GM11168 (cell line): ENCODE measurements at regions not wholly inside any gene's neighbourhood (a gene's known extent, or its start where the extent isn't known, plus 50 kb on each side); places are given as distances from the start of the nearest gene placed in this dataset.

ENCODE experiments used
- in situ Hi-C: fragments of 300-500 bp; cut with MboI; formaldehyde crosslinking; loops from one replicate; pipeline ENCODE4 v1.12.0; 2022; ENCODE audit warnings: low sequenced_read_pairs; ENCODE audit not compliant: unreplicated experiment

- in situ Hi-C loops, result no loop called here
Observed at GRCh38 chr7:52091101-52091500, 774.5 kb upstream of the COBL start.

DNA sequence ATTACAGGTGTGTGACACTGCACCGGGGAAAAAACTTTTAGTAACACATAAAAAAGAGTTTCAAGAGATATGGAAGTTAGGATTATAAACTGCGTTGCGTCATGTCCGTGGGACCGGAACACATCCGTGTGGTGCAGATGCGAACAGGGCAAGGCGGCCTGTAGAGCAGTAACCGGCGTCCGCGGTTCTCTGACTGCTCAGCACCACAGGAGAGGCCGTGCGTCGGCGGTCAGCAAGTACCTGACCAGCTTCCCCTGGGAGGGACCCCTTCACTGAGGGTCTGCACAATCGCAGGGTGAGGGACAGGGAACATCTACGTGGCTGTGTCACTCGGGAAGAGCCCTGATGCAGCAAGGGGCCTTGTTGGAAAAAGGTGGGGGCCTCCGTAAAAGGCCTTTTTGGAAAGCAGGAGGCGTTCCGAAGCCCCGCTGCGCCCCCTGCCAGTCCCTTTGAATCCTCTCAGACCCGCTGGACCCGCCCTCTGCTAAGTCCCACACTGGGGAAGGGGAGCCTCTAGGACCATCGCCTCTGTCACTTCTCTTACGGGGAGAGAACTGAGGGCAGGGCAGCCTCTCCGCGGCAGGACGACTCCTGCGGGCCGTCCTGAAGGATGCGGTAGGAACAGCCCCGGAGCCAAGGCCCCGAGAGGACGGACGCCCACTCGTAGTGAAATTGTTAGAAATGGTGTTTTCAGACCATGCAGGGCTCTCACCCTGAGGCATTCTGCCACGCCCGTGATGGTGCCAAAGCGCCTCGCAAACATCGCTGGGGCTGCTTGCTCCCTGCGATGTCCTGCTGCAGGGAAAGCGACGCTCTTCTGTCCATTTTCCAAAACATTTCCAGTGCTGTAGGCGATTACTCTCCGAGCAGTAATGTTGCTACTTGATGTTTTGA, 771.6 kb upstream of the COBL start:
- in situ Hi-C loops, result no loop called here

DNA sequence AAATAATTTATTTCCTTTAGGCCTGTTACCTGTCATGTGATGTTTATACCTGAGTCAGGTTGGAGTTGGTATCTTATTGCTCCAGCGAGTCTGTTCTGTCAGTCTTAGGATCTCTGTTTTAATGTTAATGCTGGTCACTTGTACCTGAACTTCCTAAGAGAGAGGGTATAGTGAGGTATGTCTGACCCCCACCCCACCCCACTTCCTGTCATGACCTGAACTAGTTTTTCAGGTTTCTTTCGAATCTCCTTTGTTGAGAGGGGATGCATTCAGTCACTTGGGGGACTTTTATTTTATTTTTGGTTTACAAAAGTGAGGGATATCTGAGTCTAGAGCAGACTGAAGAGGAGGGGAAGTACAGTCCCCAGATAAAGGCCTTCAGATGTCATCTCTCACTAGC, 769.0 kb upstream of the COBL start:
- in situ Hi-C loops, result no loop called here

GRCh38 chr7:52080493-52080892, 763.9 kb upstream of the COBL start:
- in situ Hi-C loops, result no loop called here

- in situ Hi-C loops, result no loop called here
Observed at GRCh38 chr7:52079726-52080125, 763.1 kb upstream of the COBL start.

GRCh38 chr7:52077571-52077970, 761.0 kb upstream of the COBL start:
- in situ Hi-C loops, result no loop called here

DNA sequence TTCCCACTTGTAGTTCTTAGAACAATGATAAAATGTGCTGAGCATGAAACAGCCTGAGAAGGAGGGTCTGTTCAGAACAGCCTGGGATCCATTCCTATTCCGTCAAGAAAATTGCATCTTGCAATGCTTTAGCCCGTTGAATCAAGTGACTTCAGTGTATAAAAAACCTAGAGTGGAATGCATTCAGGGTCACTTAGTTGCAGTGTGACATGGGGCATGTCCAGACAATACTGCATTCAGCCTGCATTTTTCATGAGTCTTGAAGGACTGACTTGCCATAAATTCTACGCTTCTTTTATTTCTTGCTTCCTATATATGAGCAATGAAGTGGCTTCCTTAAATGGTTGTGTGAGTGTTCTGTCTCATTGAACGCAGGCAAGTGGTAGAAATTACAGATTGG, 758.3 kb upstream of the COBL start:
- in situ Hi-C loops, result no loop called here

DNA sequence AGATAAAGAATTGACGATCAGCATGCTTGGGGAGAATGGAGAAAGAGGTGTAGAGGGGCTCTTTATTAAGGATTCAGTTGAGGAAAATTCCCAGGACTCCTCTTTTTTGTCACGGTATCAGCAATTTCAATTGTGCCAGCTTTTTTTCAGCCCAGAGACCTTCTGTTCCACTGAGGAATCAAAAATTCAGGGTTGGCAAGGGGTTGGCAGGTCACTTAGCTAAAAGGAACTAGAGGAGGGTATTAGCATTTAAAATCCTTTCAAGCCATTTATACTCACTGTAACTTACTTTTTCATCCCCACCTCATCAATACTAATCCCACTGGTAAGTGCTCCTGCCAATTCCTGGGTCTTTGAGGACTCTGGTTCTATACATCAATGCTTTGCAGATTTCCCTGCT, 757.5 kb upstream of the COBL start:
- in situ Hi-C loops, result no loop called here

- in situ Hi-C loops, result no loop called here
Observed at GRCh38 chr7:52071744-52072143, 755.1 kb upstream of the COBL start.

DNA sequence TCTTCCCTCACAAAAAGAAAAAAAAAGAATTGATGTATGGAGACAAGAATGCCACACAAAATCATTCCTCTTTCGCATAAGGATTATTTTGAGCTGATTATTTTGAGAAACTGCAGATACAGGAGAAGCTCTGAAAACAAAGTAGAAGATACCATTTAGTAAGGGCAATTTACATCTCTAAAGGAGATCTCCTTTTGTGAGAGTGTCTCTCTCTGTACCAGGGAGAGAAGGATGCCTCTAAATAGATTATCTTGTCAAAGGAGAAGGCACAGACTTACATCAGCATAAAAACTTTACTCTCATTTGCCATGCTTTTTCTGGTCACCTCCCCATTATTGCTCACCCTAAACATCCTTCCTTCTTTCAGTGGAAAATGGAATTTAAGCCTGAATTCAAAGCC, 747.9 kb upstream of the COBL start:
- in situ Hi-C loops, result no loop called here

DNA sequence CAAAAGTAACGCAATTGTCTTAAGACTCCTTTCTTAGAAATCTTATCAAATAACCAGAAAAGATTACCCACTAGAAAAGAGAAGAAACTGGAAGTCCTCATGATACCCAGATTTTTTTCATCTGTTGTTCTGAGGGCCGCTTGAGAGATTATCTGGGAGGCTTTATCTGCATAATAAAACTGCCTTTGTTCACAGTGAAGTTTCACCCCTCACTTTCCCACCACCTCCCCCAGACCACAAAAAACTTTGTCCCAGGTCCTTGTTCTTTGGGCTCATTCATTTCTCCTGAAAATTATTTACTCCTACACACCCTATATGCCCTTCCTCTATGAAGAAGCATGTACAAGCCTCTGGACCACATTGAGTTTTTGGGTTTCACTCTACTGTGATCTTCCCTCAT, 745.1 kb upstream of the COBL start:
- in situ Hi-C loops, result no loop called here

- in situ Hi-C loops, result no loop called here
Observed at GRCh38 chr7:52053525-52053924, 736.9 kb upstream of the COBL start.

GRCh38 chr7:52030722-52031121, 714.1 kb upstream of the COBL start:
- in situ Hi-C loops, result no loop called here

DNA sequence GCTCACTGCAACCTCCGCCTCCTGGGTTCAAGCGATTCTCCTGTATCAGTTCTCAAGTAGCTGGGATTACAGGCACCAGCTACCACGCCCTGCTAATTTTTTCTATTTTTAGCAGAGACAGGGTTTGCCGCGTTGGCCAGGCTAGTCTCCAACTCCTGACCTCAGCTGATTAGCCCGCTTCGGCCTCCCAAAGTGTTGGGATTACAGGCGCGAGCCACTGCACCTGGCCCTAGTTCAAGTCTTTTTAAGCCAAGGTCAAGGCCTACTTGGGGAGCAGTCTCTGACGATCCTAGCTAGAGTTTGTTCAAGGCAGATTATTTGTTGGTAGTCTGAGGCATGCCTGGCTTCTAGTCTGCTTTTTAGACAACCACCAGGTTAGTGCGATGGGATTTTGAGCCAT, 709.5 kb upstream of the COBL start:
- in situ Hi-C loops, result no loop called here

DNA sequence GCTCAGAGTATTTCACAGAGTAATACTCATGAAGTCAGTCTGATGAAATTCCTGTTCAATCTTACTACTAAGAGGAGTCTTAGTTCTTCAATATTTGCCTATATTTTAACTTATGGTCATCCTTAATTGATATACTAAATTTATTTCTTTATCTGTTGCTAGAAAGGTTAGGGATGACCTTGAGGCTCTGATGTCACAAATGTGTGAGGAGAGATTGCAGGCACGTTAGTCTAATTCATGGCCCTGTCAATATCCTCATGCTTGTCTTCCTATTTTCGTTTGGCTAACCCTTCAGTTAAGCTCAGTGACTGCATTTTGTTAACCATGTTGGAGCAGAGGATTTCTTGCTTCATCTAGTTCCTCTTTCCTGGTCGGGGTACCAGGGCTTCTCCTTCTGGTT, 704.7 kb upstream of the COBL start:
- in situ Hi-C loops, result no loop called here

GRCh38 chr7:52018680-52019054, 702.1 kb upstream of the COBL start:
- in situ Hi-C loops, result no loop called here

DNA sequence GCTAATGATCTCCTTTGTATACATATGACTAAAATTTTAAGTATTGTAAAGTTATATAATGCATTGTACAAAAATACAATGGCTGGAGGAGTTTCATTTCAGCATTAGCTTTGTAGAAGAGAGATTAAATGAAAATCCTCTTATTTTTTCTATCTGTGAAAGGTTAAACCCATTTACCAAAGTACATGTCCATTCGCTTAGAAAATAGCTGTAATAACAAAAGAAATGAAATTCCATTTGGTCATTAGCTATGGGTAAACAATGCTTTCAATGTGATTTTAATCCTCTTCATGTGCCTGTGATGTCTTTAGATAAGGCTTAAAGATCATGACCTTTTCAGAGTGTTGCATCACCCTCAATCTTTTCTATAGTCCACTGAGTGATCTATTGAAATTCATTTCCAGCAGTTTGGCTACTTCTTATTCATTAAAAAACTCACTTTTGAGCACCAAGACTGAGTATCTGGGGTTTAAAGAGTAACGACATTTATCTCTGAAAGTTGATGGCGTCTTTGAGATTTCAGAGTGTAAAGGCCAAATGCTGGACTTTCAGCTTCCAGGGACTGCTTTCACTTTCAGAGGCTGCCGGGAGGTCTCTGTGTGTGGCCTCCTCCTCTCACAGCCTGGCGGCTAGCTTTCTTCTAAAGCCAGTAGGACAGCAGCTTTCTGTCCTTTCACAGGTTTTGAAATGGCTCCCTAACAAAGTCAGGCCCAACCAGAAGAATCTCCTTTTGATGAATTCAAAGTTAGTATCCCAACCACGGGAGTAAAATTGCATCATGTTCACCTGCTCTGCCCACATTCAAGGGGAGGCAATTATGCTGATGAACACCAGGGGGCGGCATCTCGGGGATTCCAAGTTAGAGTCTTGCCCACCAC, 701.4 kb upstream of the COBL start:
- in situ Hi-C loops, result no loop called here

DNA sequence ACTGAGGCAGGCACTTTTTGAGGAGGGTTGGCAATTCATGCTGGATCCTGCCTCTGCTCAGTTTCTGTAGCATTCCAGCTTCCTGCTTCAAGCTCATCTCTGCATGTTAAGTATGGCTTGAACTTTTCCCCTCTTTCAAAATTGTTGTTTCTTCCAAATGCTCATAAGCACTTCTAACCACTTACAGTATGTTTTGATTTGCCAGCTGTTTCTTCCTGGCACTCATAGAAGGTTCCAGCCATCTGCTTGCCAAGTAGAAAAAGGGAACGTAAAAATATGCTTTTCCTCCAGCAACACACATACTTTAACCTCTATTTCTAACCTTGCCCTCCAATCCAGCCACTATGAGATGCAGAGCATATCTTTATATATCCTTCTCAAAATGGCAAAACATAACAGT, 692.6 kb upstream of the COBL start:
- in situ Hi-C loops, result no loop called here

GRCh38 chr7:52006674-52007073, 690.1 kb upstream of the COBL start:
- in situ Hi-C loops, result no loop called here

- in situ Hi-C loops, result no loop called here
Observed at GRCh38 chr7:52005613-52006012, 689.0 kb upstream of the COBL start.

- in situ Hi-C loops, result no loop called here
Observed at GRCh38 chr7:51995596-51996179, 679.1 kb upstream of the COBL start.
